Cardiac septum (tissue), 1 donor: ENCODE measurements at regions not wholly inside any gene's neighbourhood (a gene's known extent, or its start where the extent isn't known, plus 50 kb on each side); places are given as distances from the start of the nearest gene placed in this dataset.

Experiments
- DNase-seq: peaks from one replicate; pipeline ENCODE4 v3.0.0-alpha.2; 2020; ENCODE audit warnings: low spot score
- intact Hi-C: fragments of 100-400 bp; cut with DNase I; formaldehyde crosslinking; loops from one replicate; pipeline ENCODE4 v1.14.0; 2022
- donor health status: DM: no; HTN: no; CAD: no.

DNA sequence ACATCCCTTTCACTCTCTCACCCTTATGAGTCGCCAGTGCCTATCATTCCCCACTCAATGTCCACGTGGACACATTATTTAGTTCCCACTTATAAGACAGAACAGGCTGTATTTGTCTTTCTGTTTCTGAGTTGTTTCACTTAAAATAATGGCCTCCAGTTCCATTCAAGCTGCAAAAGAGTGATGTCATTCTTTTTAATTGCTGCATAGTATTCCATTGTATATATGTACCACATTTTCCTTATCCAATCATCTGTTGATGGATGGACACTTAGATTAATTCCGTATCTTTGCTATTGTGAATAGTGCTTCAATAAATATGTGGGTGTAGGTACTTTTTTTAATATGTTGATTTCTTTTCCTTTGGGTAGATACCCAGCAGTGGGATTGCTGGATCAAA is 79.1 kb downstream of the ZNF365 start:
- DNase-seq = no peak
- intact Hi-C loops = loop anchor here (10.0 kb wide), 1 partner anchor 112 kb away; no protein-coding TSS in a partner anchor

GRCh38 chr10:62454687-62455397 is 80.7 kb downstream of the ZNF365 start:
- intact Hi-C loops = loop anchor here (10.0 kb wide), 1 partner anchor 110 kb away; no protein-coding TSS in a partner anchor
- DNase-seq = no peak

DNA sequence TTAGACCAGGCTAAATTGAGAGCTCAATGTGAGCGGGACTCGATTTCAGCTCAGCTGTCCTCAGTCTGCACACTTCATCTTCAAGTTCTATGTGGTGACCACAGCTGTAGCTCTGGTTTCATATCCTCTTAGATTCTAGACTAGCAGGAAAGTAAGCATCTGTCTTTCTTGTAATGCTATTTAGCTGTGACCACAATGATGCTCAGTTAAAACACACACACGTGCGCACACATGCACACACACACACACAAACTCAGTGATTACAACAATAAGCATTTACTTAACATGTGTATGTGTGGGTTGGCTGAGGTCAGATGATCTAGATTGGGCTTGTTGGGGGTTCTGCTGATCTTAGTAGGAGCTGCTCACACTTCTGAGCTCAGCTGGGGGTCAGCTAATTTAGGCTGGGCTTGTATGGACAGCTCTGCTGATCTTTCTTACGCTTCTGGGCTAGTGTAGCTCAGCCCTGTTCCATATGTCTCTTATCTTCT is 82.5 kb downstream of the ZNF365 start:
- no peak for DNase-seq
- intact Hi-C loops = loop anchor here (10.0 kb wide), 1 partner anchor 108 kb away; no protein-coding TSS in a partner anchor

- intact Hi-C loops = loop anchor here (10.0 kb wide), 1 partner anchor 108 kb away; no protein-coding TSS in a partner anchor
- no peak for DNase-seq
Measured at GRCh38 chr10:62457196-62457595, 83.0 kb downstream of the ZNF365 start.

GRCh38 chr10:62457598-62457997 is 83.4 kb downstream of the ZNF365 start:
- DNase-seq = no peak
- intact Hi-C loops = loop anchor here (10.0 kb wide), 1 partner anchor 107 kb away; no protein-coding TSS in a partner anchor

DNA sequence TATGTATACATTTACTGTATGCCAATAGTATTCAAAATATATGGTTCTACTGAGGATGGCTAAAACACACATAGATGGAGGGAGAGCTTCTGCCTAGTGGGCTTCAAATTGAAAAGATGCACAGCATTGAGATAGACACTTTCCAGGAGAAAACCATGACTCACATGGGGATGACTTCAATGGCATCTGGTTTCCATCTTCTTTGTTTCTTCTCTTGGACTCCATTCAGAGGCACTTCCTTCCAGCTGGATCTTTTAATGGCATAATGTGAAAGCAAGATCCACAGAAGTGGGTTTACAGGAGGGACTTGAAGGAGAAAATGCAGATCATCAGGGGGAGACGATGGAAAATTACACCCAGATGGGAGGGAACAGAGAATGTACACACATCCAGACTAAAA is 84.9 kb downstream of the ZNF365 start:
- intact Hi-C loops = loop anchor here (10.0 kb wide), 1 partner anchor 106 kb away; no protein-coding TSS in a partner anchor
- DNase-seq = no peak

GRCh38 chr10:62459500-62459899 is 85.3 kb downstream of the ZNF365 start:
- no peak for DNase-seq
- intact Hi-C loops = loop anchor here (10.0 kb wide), 1 partner anchor 105 kb away; no protein-coding TSS in a partner anchor

GRCh38 chr10:62460393-62460792 is 86.2 kb downstream of the ZNF365 start:
- intact Hi-C loops = loop anchor here (10.0 kb wide), 1 partner anchor 84 kb away; no protein-coding TSS in a partner anchor
- no peak for DNase-seq

DNA sequence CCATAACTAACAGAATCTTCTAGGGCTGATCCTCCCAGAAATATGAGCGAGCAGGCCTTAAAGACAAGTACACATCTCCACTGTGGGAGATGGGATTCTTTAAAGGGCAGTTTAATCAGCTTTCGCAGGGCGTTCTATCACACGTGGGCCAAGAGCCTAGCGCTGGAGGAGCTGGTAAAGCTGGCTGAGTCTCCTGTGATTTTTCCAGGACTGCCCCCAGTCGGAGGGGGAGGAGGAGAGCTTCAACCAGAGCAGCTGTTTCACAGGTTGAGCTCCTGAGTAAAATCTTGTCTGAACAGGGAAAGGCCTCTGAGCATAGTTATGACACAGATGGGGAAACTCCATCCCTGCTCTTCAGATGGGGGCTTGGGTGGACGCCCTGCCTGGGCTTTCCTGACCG is 87.0 kb downstream of the ZNF365 start:
- DNase-seq = no peak
- intact Hi-C loops = loop anchor here (10.0 kb wide), 1 partner anchor 84 kb away; no protein-coding TSS in a partner anchor

GRCh38 chr10:62462461-62462860 is 88.3 kb downstream of the ZNF365 start:
- intact Hi-C loops = loop anchor here (10.0 kb wide), 1 partner anchor 82 kb away; no protein-coding TSS in a partner anchor
- no peak for DNase-seq

DNA sequence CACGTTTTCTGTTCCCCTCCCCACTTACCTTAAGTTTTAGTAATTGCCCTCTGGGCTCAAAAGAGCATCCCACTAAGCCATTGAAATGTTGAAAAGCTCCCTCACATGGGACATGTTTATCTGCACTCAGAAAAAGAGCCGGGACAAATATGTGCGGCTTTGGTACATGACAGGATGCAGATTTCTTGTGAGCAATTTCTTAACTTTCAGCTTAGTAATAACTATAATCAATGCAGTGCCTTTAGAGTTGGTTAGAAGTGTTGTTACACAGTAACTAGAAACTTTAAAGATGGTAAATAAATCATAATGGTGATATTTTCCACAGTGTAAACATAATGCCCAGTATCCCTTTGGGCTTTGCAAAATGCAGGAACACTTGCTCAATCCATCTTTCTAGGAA is 89.2 kb downstream of the ZNF365 start:
- intact Hi-C loops = loop anchor here (10.0 kb wide), 1 partner anchor 81 kb away; no protein-coding TSS in a partner anchor
- no peak for DNase-seq

GRCh38 chr10:62464308-62464707 is 90.1 kb downstream of the ZNF365 start:
- intact Hi-C loops = loop anchor here (10.0 kb wide), 1 partner anchor 80 kb away; no protein-coding TSS in a partner anchor
- no peak for DNase-seq

- intact Hi-C loops = loop anchor here (10.0 kb wide), 1 partner anchor 78 kb away; no protein-coding TSS in a partner anchor
- DNase-seq = no peak
Measured at GRCh38 chr10:62466590-62466989, 92.4 kb downstream of the ZNF365 start.

DNA sequence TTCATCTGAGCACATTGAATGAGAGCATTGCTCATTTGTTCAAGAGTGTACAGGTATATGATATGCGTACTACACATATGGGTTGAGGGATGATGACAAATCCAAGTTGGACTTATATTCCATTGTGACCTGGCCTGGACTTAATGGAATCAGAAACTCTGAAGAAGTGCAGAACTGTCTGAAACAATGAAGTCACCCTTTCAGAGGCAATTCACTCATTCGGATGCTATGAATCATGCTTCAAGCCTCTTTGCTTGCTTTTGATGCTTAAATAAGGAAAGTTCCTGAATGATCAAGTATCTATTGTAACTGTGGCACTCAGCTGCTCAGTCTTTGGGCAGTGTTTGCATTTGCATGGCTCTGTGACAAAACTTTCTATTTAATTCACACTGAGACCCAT is 93.4 kb downstream of the ZNF365 start:
- intact Hi-C loops = loop anchor here (10.0 kb wide), 1 partner anchor 77 kb away; no protein-coding TSS in a partner anchor
- no peak for DNase-seq

GRCh38 chr10:62471711-62472110 is 97.5 kb downstream of the ZNF365 start:
- DNase-seq = no peak
- intact Hi-C loops = no loop called here

DNA sequence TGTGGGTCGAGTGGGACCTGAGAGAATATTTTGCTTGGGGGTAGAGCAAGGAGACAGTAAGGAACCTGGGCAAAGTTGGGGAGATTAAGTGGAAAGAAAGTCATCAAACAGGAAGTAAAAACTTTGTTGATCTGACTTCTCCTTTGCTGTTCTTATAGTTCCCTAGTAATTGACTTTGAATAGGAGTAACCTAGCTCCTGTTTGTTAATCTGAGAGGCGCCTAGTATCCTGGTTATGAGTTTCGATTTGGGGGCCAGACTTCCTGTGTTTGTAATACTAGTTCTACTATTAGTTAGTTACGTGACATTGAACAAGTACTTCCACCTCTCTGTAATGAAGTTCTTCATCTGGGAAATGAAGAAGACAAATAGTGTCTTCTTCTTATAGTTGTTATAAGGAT is 99.1 kb downstream of the ZNF365 start:
- no peak for DNase-seq
- intact Hi-C loops = no loop called here

GRCh38 chr10:62475551-62475950 is 101.4 kb downstream of the ZNF365 start:
- DNase-seq = no peak
- intact Hi-C loops = no loop called here

GRCh38 chr10:62479523-62479922 is 105.4 kb downstream of the ZNF365 start:
- intact Hi-C loops = no loop called here
- no peak for DNase-seq

- intact Hi-C loops = no loop called here
- DNase-seq = no peak
Measured at GRCh38 chr10:62480196-62480595, 106.0 kb downstream of the ZNF365 start.

DNA sequence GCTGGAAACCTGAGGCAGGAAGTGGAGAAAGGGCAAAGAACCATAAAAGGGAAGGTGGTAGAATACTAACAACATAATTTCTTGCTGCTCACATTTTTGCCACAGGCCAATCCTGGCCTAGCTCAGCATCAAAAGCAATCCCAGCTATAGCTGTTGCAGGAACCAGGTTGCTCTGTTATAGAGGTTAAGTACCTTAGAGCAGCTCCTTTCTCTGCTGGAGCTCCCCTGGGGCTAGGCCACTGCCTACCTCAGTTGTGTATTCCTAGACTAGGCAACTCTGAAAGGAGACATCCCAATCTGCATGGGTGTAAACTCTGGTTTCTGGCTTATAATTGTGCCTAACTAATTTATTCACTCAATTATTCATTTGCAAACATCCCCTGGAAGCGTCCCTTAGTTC is 108.4 kb downstream of the ZNF365 start:
- intact Hi-C loops = no loop called here
- DNase-seq = no peak

DNA sequence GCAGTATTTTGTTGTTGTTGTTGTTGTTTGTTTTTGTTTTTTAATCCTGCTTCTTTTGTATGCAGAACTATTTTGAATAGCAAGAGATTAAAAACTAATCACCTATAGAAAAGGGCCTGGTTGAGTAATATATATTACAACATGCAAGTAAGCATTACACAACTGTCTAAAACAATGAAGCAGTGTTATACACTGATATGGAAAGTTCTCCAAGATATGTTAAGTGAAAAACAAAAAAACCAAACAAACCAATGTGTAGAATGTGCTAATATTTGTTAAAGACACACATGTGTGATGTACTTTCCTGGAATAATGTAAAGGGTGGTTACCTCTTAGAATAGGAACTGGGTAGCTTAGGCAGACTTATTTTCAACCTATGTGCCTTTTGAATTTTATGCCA is 117.4 kb downstream of the ZNF365 start:
- DNase-seq = no peak
- intact Hi-C loops = no loop called here
